AG10803 (cell line): ENCODE measurements at regions not wholly inside any gene's neighbourhood (a gene's known extent, or its start where the extent isn't known, plus 50 kb on each side); places are given as distances from the start of the nearest gene placed in this dataset.
"Not testable (repeated sequence)": the region's sequence is repeated elsewhere in the genome, so short reads cannot be mapped to it uniquely, and the experiment has no call there.

Source experiments
- DNase-seq: peaks from one replicate; pipeline ENCODE4 v3.0.0; 2010; ENCODE audit warnings: low read depth
- H3K4me3 ChIP-seq: 2 replicates; pipeline ENCODE4 v1.5.1; 2011; ENCODE audit warnings: mild to moderate bottlenecking, low read length, control low read depth
- TF ChIP-seq, protein P1 (sequence below): conservative IDR thresholded peaks from 2 replicates; pipeline ENCODE4 v1.5.1; 2011; ENCODE audit warnings: mild to moderate bottlenecking, low read length, control low read depth, inconsistent platforms

DNA sequence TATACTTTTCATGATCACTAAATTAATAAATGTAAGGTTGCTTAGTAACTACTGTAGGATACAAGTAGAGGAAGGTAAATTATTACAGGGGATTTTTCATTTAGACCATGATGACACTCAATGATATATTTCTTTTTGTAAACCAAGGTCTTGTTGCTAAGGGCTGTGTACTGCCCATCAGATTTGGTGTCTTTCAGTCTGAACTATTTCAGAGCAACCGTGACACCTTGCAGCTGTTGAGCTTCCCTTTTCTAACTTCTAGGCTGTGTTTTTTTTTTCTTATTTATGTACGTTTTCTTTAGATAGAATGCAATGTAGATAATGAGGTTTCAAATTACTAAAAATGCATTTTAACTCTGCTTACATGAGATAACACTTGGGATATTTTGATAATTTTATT, 292.0 kb upstream of the MBL2 start:
- TF ChIP-seq, protein P1, sequence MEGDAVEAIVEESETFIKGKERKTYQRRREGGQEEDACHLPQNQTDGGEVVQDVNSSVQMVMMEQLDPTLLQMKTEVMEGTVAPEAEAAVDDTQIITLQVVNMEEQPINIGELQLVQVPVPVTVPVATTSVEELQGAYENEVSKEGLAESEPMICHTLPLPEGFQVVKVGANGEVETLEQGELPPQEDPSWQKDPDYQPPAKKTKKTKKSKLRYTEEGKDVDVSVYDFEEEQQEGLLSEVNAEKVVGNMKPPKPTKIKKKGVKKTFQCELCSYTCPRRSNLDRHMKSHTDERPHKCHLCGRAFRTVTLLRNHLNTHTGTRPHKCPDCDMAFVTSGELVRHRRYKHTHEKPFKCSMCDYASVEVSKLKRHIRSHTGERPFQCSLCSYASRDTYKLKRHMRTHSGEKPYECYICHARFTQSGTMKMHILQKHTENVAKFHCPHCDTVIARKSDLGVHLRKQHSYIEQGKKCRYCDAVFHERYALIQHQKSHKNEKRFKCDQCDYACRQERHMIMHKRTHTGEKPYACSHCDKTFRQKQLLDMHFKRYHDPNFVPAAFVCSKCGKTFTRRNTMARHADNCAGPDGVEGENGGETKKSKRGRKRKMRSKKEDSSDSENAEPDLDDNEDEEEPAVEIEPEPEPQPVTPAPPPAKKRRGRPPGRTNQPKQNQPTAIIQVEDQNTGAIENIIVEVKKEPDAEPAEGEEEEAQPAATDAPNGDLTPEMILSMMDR = no peak
- no peak for DNase-seq
- no peak overlapping the region for H3K4me3 ChIP-seq

DNA sequence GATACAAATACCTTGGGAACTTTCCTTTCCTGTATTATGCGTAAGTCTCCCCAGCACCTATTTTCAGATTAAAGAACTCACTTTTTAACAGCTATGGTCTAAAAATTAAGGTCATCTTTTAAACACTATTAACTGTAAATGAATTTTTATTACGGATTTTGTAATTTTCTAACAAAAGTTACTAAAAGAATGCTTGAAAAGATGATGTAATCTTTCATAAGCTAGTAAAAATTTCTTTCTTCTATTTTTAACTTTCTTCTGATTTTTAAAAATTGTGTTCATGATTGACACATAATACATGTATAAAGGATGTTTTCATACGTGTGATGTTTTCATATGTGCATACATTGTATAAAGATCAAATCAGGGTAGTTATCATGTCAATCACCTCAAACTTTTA, 291.2 kb upstream of the MBL2 start:
- no peak for DNase-seq
- H3K4me3 ChIP-seq = no peak overlapping the region
- TF ChIP-seq, protein P1 = no peak

DNA sequence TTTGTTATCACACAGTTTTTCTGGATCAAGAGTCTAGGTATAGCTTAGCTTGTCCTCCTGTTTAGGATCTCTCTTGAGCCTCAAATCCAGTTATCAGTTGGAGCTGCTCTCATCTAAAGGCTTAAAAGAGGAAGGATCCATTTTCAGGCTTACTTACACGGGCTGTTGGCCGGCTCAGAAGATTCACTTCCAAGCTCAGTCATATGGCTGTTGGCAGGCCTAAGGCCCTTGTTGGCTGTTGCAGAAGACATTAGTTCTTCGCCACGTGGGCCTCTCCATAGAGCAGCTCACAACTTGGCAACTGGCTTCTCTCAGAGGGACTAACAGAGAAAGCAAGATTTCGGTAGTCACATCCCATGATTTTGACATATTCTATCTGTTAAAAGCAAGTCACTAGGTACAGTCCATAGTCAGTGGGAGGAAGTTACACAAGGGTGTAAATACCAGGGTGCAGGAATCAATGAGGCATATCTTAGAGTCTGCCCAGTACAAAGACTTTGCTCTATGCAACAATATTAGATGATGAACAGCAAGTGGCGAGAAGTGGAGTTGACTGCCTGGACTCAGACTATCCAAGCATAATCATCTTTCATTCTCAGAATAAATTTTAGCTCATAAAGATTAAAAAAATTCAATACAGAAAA, 280.1 kb upstream of the MBL2 start:
- DNase-seq = no peak
- no peak overlapping the region for H3K4me3 ChIP-seq
- TF ChIP-seq, protein P1 = no peak

DNA sequence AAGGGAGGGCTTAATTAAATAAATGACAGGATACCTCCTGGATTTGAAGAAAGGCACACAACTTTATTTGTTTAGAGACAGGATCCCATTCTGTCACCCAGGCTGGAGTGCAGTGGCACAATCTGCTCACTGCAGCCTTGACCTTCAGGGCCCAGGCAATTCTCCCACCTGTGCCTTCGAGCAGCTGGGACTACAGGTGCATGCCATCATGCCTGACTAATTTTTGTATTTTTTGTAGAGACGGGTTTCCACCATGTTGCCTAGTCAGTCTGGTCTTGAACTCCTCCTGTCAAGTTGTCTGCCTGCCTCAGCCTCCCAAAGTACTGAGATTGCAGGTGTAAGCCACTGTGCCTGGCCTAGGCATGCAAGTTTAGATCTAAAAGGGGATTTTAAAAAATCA, 272.7 kb upstream of the MBL2 start:
- TF ChIP-seq, protein P1 = no peak
- no peak for DNase-seq
- H3K4me3 ChIP-seq = no peak overlapping the region

DNA sequence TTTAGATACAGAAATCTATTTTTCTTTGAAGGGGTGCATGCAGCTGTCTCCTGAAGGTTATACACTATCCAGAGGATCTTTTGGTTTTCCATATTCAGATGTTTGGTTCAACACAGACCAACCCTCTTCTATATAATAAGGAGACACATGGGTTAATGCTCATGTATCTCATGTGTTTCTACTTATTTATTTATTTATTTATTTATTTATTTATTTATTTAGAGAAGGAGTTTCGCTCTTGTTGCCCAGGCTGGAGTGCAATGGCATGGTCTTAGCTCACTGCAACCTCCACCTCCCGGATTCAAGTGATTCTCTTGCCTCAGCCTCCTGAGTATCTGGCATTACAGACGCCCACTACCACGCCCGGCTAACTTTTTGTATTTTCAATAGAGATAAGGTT, 263.2 kb upstream of the MBL2 start:
- not testable (repeated sequence) for DNase-seq, H3K4me3 ChIP-seq

GRCh38 chr10:53033396-53033795, 260.8 kb upstream of the MBL2 start:
- H3K4me3 ChIP-seq = no peak overlapping the region
- TF ChIP-seq, protein P1 = no peak
- DNase-seq = no peak

- not testable (repeated sequence) for H3K4me3 ChIP-seq, DNase-seq
These were observed 257.6 kb upstream of the MBL2 start for GRCh38 chr10:53029872-53030849.

GRCh38 chr10:53029449-53029848, 256.9 kb upstream of the MBL2 start:
- H3K4me3 ChIP-seq = no peak overlapping the region
- no peak for DNase-seq
- TF ChIP-seq, protein P1 = no peak

DNA sequence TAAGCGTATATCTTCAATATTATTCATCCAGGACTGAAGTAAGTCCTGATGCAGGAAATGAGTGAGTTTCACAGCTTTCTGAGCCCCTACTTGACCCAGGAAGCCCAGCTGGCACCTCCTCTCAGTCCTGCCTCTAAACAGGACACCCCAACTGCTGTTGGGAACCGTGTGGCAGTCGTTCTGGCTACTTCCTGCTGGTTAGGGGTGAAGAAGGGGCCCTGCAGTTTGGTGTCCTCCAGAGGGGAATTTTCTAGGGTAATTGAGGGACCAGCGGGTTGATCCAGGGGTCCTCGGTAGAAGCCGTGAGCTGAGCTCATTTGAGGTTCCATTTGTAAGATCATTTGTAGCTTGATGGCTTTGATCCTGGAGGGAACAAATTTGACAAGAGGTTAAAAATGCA, 253.2 kb upstream of the MBL2 start:
- H3K4me3 ChIP-seq, DNase-seq: not testable (repeated sequence)
